Cardiac fibroblast (primary cell): ENCODE measurements at regions not wholly inside any gene's neighbourhood (a gene's known extent, or its start where the extent isn't known, plus 50 kb on each side); places are given as distances from the start of the nearest gene placed in this dataset.
A peak's percentile ranks its signal among the peaks of the same experiment; 100 is the strongest.
"Not testable (repeated sequence)": the region's sequence is repeated elsewhere in the genome, so short reads cannot be mapped to it uniquely, and the experiment has no call there.

ENCODE experiments used
- DNase-seq, 2 donors: peaks; one replicate each; pipeline versions ENCODE4 v3.0.0 to v3.0.0-alpha.2; 2010; ENCODE audit warnings: low read depth in 2 of 2
- H3K4me3 ChIP-seq, 2 donors: replicated peaks in 1 of 2; 1 replicate in 1 of 2; 2 replicates in 1 of 2; pipeline ENCODE4 v1.5.1; 2011; ENCODE audit warnings: low read depth in 2 of 2, low read length in 2 of 2, mild to moderate bottlenecking in 2 of 2, moderate library complexity in 1 of 2
- CTCF ChIP-seq: IDR thresholded peaks from one replicate; pipeline ENCODE4 v1.5.1; 2011; ENCODE audit warnings: low read depth, mild to moderate bottlenecking, low read length, inconsistent platforms

DNA sequence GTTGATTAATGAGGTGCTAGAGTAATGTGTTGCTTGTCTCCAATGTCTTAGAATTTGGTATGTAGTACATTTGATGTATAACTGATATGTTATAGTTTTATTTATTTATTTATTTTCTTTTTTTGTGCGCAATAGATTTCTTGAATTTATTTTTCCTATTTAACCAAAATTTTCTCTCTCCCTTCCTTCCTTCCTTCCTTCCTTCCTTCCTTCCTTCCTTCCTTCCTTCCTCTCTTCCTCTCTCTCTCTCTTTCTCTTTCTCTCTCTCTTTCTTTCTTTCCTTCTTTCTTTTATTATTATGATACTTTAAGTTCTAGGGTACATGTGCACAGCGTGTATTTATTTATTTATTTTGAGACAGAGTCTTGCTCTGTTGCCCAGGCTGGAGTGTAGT, 256.2 kb upstream of the TBL1XR1 start:
- TF ChIP-seq CTCF = no peak
- no peak overlapping the region for H3K4me3 ChIP-seq
- no peak for DNase-seq

GRCh38 chr3:177457204-177457603, 259.9 kb upstream of the TBL1XR1 start:
- DNase-seq, H3K4me3 ChIP-seq: not testable (repeated sequence)

GRCh38 chr3:177459401-177459800, 262.1 kb upstream of the TBL1XR1 start:
- no peak for TF ChIP-seq CTCF
- H3K4me3 ChIP-seq = no peak overlapping the region
- DNase-seq = peak; percentile 87 to 93

DNA sequence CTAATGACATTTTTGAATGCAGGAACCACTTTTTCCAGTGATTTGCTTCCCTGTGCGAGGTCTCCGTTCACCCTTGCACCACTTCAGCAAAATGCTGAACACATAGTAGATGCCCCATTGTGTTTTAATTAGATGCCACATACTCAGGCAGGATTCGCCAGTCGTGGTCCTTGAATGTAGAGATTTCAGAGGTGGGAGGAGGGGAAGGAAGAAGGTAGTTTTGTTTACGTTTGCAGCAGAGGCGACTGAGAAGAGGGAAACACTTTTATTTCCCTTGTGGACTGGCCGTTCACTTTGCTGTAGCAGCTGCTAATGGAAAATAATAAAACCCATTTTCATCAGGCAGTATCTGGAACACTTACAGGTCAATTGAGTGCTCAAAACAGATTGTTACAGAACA, 262.8 kb upstream of the TBL1XR1 start:
- DNase-seq = no peak
- no peak overlapping the region for H3K4me3 ChIP-seq
- no peak for TF ChIP-seq CTCF

DNA sequence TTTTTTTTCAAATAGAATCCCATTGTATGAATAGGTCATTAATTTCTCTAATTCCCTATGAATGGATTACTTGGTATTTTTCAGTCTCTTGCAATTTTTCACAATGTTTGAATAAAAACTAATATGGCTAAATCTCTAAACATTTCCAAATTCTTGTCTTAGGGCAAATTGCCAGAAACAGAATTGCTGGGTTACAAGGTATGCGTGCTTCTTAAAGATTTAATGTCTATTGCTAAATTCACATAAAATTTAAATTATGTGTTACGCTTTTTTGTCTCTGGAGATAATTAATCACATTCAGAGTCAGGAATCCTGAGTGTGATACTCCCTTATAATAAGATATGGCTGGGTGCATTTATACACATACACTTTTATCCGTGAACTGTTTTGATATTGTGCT, 264.5 kb upstream of the TBL1XR1 start:
- no peak for TF ChIP-seq CTCF
- DNase-seq = no peak
- no peak overlapping the region for H3K4me3 ChIP-seq

DNA sequence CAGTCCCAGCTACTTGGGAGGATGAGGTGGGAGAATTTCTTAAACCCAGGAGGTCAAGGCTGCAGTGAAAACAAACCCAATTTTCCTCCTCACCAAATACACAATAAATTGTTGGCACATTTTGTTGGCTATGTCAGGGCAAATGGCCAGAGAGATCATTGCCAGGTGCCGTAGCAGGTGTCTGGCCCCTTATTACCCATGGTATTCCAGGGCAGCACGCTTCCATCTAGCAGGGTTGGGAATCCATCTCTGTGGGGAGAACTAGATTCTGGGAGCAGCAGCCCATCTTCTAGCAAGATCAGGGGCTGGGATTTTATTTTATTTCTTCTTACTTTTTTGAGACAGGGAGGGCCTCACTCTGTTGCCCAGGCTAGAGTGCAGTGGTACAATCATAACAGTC, 266.1 kb upstream of the TBL1XR1 start:
- H3K4me3 ChIP-seq, DNase-seq: not testable (repeated sequence)

- H3K4me3 ChIP-seq = no peak overlapping the region
- no peak for TF ChIP-seq CTCF
- peak; percentile 66 to 70 for DNase-seq
These were observed 266.6 kb upstream of the TBL1XR1 start for GRCh38 chr3:177463863-177464262.

DNA sequence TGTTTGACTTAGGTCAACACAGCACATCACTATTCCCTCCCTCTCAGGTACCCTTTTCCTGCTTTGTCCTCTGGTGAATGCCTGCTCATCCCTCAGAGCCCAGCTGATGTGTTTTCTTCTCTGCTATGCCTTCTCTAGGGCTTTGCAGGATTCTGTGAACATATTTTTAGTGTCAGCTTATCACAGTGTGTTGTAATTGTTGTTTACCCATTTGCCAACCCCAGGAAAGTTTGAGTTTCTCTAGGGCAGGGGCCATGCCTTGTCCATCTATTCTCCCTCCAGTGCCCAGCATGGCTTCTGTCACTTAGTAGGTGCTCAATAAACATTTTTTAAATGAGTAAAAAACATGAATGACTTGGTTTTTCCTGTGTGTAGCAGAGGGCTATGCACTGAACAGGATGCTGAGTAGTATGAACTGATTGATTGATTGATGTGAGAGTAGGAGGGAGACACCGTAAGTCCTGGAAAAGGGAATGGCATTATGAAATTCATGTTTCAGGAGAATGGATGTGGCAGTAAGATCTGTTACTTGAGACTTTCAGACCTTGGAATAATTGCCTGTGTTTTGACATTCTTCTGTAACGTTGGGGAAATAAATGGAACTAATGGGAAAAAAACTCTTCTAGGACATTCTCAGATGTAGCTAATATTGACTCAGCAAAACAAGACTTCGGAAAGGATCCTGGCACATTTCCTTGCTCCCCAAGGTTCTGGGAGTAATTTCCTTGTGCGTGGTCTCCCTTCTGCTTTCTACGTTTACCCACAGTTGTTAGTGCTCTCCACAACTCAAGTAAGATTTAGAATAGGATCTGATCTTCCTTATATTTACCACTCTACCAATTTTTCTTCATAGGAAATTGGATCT, 267.3 kb upstream of the TBL1XR1 start:
- no peak overlapping the region for H3K4me3 ChIP-seq
- TF ChIP-seq CTCF = no peak
- peak in 1 of 2 donors; percentile 47 for DNase-seq
